HG03558 (cell line): ENCODE measurements at regions not wholly inside any gene's neighbourhood (a gene's known extent, or its start where the extent isn't known, plus 50 kb on each side); places are given as distances from the start of the nearest gene placed in this dataset.

Experiments
- ATAC-seq: cut with Tn5 transposase; IDR thresholded peaks from one replicate; pipeline ENCODE4 v1.9.1; 2021; ENCODE audit warnings: moderate number of reproducible peaks; ENCODE audit not compliant: unreplicated experiment; ENCODE audit errors: extremely low read depth

GRCh38 chr12:127389923-127390322 is 877.0 kb upstream of the TMEM132C start:
- no peak for ATAC-seq

- ATAC-seq: no peak
Observed at GRCh38 chr12:127393465-127393864, 873.5 kb upstream of the TMEM132C start.

- ATAC-seq: no peak
Observed at GRCh38 chr12:127393896-127394295, 873.1 kb upstream of the TMEM132C start.

- no peak for ATAC-seq
Observed at GRCh38 chr12:127396734-127397133, 870.2 kb upstream of the TMEM132C start.

- ATAC-seq: no peak
Observed at GRCh38 chr12:127398016-127398710, 868.8 kb upstream of the TMEM132C start.

GRCh38 chr12:127399451-127399850 is 867.5 kb upstream of the TMEM132C start:
- ATAC-seq: no peak

GRCh38 chr12:127400221-127400620 is 866.7 kb upstream of the TMEM132C start:
- no peak for ATAC-seq

GRCh38 chr12:127401005-127401404 is 866.0 kb upstream of the TMEM132C start:
- ATAC-seq: no peak

GRCh38 chr12:127401536-127401935 is 865.4 kb upstream of the TMEM132C start:
- ATAC-seq: no peak

GRCh38 chr12:127411166-127411915 is 855.6 kb upstream of the TMEM132C start:
- ATAC-seq: no peak

- no peak for ATAC-seq
Observed at GRCh38 chr12:127411981-127412380, 855.0 kb upstream of the TMEM132C start.

GRCh38 chr12:127412866-127413265 is 854.1 kb upstream of the TMEM132C start:
- ATAC-seq: no peak

GRCh38 chr12:127414186-127414585 is 852.8 kb upstream of the TMEM132C start:
- no peak for ATAC-seq

GRCh38 chr12:127414636-127415035 is 852.3 kb upstream of the TMEM132C start:
- no peak for ATAC-seq

- no peak for ATAC-seq
Observed at GRCh38 chr12:127416796-127417195, 850.2 kb upstream of the TMEM132C start.

- no peak for ATAC-seq
Observed at GRCh38 chr12:127419111-127419510, 847.9 kb upstream of the TMEM132C start.

GRCh38 chr12:127421614-127422013 is 845.4 kb upstream of the TMEM132C start:
- no peak for ATAC-seq

- ATAC-seq: no peak
Observed at GRCh38 chr12:127422935-127423566, 843.9 kb upstream of the TMEM132C start.

GRCh38 chr12:127425474-127425873 is 841.5 kb upstream of the TMEM132C start:
- ATAC-seq: no peak

GRCh38 chr12:127428420-127428819 is 838.5 kb upstream of the TMEM132C start:
- ATAC-seq: no peak

GRCh38 chr12:127429551-127430285 is 837.3 kb upstream of the TMEM132C start:
- ATAC-seq: no peak
